Embryonic facial prominence (tissue), 1 donor: ENCODE measurements at regions not wholly inside any gene's neighbourhood (a gene's known extent, or its start where the extent isn't known, plus 50 kb on each side); places are given as distances from the start of the nearest gene placed in this dataset.
"Not testable (repeated sequence)": the region's sequence is repeated elsewhere in the genome, so short reads cannot be mapped to it uniquely, and the experiment has no call there.

Experiments
- DNase-seq: peaks from one replicate; pipeline ENCODE4 v3.0.0-alpha.2; 2016; ENCODE audit errors: extremely low spot score

DNA sequence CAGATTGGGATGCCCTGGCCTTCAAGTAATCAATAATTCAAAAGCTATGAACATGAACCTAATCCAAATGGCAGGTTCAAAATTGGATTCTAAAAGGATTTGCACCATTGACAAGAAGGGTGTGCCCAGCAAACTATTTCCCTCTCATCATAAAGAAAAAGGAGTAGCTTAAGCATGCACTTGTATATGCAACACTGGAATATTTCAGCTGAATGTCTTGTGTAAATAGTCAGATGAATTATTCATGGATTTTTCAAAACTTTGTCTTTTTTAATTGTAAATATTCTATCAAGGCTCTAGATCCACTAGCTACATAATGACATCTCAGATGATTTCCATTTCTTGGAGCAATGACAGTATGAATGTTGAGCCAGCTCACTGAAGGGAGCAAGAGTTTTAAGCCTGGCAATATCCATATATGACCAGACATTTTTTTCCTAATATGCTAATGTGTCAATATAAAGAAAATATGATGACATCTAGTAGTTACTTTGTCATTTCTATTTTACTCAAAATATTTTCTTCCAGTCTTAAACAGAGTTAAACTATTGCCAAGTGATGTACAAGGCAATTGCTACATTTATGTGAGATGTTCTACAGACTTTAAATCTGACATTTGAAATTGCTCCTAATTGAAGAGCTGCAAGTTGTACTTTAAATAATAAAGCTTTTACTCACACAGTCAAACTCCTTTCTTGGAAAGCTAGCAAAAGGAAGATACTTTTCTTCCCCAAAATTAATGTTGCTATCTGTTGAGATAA is 230.5 kb upstream of the AGTR1 start:
- no peak for DNase-seq

DNA sequence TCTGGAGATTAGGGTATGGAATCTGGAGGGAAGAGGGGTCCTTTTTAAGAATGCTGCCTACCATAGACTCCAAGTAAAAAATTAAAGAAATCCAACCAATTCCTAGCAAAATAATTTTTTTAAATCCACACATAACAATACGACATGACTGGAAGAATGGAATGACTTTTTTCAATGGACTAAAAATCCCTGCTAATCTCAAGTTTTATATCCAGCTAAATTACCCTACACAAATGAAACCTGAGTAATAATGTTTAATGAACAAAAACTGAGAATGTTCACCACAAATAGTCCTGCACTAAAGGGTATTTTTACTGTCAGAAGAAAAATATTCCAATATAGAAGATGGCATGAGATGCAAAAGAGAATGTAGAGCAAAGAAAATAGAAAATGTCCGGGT is 220.3 kb upstream of the AGTR1 start:
- no peak for DNase-seq

DNA sequence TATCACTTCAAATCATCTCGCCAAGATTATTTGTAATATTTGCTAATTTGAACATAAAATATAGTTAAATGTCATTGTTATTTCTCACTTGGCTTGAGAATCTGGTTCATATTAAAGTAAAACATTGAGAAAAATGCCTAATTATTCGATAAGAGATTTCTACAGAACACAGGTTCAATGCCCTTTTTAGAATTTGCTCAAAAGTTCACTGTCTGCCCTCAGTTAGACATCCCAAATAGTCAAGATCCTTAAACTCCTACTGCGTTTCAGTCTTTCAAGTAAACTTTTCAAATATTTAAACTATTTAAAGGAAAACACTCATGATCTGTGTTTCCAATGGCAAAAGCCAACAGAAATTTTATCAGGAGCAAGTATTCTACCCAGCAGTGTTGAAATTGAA is 204.1 kb upstream of the AGTR1 start:
- no peak for DNase-seq

DNA sequence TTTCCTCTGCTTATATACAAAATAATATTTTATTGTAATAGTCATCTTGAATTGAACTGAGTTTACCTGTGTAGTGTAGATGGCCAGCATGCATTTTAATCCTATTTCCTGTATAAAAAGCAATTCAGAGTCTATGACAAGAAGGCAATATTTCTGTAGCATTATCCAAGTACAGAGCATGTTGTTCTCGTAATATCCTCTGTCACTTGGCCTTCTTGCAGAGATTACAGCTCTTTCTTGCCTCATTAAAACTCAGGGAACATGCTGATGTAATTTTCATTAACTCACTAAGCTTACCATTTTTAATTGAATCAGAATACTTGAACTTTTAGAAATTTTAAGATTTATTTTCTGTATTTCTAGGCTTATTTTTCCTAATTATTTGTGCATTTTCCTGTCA is 203.3 kb upstream of the AGTR1 start:
- DNase-seq: no peak

DNA sequence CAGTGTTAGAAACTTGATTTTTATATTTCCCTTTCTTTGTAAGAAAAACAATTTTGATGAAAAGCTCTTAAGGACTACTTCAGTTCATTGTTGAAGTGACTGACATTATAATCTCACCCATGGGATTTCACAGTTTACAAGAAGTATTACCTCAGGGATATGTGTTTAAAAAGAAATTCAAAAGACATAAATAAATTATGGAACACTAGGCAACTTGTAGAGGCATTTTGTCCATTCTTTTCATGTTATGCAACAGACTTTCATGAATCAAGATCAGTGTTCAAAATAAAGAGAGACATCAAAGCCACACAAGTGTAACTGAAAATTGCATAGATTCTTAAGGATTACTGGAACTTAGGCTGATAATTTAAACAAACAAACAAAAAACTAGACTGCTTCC is 196.8 kb upstream of the AGTR1 start:
- DNase-seq: no peak

DNA sequence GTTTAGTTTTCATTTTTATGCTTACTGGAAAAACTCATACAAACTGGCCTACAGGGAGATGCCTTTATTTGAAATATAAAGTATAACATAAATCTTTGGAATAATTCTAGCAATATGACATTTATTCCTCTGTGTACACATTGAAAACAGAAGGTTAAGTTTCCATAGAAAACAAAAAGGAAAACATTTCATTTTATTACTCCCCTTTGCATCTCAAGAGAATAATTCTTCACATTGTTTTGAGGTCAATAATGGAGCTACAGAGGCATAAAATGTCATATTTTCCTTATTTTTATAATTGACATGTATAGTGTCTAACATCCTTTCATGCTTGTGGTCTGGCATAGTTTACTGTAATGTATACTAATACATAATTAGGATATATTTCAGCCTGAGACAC is 187.6 kb upstream of the AGTR1 start:
- DNase-seq: no peak

DNA sequence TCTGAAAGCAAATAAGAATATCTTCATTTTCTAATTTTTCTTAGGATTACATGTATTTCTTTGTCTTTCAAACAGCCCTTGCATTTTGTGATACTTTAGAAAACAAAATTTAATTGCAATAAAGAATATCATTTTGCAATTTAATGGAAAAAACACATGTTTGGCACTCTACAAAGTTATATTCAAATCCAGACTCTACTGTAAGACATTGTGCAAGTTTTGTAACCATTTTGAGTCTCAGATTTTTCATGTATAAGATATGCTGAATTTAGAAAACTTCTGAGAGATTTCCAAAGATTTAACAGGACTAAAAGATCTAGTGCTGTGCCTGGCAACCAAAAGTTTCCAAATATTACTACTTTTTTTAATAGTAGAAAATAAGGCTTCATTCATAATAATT is 187.1 kb upstream of the AGTR1 start:
- DNase-seq: no peak

DNA sequence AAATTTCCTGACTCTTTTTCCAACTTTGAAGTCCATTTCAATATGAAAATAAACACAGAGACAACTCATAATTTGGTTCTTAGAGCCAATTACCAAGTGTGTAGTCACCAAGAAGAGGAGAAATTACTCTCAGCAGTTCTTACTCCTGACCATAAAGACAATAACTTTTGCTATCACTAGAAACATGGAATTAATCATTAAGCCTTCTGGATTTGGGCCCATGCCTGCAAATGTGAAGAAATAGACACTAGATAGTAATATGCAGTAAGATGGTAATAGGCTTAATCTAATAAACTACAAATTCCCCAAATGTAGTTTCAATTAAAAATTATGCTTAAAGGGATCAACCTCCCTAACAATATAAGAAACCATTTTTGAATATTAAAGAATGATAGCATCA is 185.1 kb upstream of the AGTR1 start:
- DNase-seq: no peak

DNA sequence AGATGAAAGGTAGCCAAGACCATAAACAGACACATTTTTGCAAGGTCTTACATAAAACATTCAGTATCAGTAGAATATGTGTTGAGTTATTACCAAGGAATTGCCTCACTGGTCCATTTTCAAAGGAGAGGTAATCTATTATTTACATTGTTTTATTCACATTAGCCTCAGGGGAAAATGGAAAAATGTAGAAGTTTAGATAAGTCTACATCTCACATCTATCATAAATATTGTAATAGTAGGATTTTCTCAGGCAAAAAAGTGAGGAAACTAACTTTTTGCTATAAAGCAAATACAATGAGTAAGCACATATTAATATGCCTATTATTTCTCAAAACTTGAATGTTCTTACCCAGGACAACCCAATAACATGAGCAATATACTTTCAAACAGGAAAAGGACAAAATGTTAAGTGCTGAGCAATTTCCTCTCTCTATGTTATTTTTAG is 184.6 kb upstream of the AGTR1 start:
- no peak for DNase-seq

DNA sequence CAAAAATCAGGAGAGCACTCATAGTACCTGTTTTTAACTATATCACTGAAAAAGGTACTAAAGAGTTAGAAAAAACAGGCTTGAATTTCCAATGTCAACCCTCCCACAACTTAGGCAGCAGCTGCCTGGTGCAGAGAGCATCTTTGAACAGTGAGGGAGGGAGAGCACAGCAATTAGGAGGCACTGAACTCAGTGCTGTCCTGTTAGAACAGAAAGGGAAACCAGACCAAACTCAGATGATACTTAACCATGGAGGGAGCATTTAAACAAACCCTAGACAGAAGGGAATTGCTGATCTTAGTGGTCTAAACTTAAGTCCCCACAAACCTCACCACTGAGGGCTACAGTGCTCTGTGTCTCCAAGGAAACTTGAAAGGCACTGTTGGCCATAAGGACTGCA is 179.2 kb upstream of the AGTR1 start:
- DNase-seq: no peak

DNA sequence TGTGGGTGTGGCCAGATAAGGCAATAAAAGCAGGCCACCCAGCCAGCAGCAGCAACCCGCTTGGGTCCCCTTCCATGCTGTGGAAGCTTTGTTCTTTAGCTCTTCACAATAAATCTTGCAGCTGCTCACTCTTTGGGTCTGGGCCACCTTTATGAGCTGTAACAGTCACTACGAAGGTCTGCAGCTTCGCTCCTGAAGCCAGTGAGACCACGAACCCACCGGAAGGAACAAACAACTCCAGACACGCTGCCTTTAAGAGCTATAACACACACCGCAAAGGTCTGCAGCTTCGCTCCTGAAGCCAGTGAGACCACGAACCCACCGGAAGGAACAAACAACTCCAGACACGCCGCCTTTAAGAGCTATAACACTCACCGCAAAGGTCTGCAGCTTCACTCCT is 172.1 kb upstream of the AGTR1 start:
- DNase-seq: not testable (repeated sequence)

DNA sequence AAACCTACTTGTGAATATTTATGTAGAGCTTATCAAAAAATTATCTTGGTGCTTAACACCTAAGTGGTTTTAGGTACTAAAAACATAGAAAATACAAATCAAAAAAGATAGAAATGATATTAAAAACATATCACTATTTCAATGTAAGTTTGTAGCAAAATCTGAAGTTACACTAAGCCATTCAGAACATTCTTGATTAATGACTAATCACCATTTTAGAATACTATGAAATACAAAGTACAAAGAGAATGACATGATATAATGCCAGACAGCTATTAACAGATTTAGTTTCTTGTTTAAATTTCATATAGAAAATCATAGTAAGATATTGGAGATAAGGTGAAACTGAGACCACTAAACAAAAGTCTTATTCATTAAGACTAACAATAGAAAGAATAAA is 169.7 kb upstream of the AGTR1 start:
- no peak for DNase-seq

DNA sequence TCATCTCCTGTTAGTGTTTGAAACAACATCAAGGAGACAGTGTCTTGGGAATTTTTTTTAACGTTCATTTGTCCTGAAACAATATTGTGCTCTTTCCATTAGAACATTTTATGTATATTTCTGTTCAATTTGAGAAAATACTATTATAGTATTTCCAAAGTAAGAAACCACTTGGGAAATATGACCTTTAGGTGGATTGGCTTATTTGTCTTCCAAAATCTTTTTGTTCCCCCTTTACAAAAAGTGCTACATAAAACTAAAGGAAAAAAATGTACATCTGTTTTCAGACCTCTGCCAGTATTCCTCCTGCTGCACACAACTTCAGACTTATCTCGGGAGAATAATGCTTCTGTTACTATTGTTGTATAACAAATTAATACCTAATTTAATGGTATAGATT is 165.9 kb upstream of the AGTR1 start:
- DNase-seq: no peak

DNA sequence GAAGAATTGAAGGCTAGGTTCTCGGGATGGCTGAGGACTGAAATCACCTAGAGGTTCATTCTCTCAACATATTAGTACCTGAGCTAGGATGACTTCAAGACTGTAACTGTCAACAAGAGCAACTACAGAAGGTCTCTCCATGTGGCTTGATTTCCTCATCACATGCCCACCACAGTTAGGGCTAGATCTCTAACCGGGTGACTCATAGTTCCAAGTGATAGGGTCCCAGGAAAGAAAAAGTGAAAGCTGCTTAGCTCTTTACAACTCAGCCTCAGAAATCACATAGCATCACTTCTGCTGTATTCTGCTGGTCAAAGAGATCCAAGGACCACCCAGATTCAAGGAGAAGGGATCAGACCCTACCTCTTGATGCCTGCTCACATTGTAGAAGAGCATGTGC is 165.4 kb upstream of the AGTR1 start:
- DNase-seq: no peak

DNA sequence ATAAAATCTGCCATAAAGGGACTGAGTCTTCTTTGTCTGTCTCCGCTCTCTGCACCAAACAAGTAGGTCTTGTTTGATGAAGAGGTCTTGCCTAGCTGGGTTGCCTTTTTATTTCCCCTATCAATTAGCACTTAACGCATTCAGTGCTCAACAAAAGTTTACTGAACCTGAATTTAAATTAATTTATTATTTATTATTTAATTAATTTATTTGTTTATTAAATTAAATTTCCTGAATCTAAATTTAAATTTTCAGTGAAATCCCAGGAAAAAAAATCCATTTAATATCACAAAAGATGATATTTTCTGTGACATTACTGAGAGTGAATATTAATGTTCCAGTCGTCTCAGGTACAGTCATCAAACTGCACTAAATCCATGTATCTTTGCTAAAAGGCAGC is 164.9 kb upstream of the AGTR1 start:
- DNase-seq: no peak

DNA sequence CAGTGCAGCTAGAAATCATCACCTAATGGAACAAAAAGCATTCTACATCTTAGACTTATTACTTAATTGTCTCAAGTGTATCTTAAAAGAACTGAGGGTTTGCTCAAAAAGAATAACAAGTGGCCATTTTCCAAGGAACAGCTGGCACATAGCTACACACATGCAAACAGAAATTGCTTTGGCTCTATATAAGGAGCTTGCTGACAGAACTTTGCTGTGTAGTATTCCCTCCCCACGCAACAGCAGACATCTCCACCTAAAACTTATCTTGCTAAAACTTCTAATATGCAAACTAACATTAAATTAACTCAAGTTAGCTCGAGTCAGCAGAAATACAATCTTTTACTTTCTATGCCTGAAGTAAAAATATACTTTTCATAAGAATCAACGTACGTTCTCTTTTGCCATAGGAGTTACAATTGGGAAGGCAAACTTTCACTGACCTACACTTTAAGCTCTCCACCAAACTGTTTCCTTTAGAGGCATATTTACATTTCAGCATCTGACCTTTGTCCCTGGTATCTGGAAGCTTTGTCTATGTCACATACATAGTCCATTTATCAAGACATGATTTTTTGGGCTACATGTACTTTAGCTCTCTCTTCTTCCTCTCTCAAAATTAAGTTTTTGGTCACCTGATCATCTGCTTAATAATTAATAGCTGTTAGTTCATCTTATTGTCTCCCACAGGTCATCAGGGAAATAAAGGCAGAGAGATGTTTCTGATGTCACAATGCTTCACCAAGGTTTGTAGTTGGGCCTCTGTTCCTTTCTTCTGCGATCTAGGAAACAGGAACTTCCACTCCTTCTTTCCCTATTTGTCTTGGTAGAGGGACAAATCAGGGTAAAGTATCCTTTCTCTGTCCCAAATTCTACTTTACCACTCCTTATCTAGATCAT is 163.4 kb upstream of the AGTR1 start:
- DNase-seq: no peak

DNA sequence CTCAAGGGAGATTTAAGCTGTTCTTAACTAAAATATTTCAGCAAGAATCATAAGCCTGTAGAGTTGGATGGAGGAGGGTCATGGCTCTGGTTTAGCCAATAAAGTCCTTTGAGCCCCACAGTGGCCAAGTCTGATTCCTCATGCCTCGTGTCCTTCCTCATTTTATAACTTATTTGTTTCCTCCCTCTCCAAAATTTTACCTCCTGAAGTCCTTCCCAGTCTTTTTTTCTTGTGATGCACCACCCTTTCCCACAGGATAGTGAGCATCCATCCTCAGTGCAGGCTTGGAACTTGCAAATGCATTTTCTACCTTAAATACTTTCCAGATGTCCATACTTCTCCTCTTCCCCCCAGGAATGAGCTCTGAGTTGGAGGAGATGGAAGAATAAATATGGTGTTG is 162.7 kb upstream of the AGTR1 start:
- no peak for DNase-seq

DNA sequence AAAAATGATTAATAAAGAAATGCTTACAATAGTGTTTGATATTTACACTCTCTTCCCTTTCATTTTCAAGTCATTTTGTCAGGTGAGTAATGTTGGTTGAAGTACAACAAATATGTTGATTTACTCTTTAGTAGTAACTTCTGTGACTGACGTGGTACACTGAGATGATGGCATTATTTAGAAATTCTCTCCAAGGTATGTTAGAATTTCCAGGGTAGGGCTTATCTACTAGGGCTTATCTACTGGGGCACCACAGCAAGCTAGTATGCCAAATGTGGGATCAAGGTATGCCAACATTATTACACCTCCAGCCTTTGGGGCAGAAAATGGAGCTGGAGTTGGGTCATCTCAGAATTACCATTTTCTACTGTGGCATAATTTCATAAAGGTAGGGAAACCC is 157.4 kb upstream of the AGTR1 start:
- no peak for DNase-seq

DNA sequence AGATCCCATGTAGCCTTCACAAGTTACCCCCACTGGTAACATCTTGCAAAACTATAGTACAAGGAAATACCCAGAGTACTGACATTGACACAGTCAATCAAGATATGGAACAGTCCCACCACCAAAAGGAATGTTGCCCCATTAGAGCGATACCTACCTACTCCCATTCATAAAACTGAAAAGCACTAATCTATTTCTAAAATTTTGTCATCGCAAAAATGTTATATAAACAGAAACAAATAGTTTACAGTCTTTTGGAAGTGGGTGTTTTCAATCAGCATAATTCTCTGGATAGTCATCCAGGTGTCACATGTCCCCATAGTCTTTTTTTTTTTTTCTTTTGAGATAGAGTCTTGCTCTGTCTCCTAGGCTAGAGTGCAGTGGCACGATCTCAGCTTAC is 156.9 kb upstream of the AGTR1 start:
- no peak for DNase-seq

DNA sequence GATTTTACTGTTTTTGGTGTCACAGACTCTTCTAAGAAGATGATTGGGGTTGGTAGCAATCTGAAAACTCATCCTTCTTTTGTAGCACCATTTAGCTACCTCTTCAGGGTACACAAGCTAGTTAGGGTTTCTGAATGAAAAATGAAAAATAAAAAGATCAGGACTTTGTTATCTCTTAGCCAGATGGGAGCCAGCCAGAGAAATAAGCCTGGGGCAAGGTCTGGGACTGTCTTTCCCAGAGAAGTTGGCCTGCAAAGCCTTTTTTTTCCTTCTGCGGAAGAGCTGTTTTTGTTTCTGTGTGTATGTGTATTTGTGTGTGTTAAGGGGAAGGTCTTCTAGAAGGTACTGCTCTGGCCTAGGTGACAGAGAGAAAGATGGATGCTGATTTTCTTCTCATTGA is 150.7 kb upstream of the AGTR1 start:
- no peak for DNase-seq

DNA sequence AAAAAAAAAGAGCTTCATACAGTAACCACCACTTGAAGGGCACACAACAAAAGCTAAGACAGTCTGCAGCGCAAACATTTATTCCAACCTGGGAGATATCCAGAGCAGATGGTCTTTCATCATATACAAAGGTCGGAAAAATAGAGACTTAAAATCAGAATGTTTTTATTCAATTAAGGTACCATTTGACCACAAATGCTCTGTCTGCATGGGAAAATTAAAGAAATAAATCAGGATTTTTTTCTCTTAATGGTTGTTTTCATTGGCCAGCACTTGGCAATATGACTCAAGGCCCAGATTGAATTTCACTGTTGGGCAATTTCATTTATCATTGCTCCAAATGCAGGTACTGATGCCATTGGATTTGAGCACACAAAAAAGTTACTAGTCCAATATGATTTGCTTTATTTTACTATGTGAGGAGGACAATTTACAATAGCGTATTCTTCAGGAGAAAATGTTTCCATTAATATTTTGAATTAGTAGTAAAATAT is 145.9 kb upstream of the AGTR1 start:
- no peak for DNase-seq

DNA sequence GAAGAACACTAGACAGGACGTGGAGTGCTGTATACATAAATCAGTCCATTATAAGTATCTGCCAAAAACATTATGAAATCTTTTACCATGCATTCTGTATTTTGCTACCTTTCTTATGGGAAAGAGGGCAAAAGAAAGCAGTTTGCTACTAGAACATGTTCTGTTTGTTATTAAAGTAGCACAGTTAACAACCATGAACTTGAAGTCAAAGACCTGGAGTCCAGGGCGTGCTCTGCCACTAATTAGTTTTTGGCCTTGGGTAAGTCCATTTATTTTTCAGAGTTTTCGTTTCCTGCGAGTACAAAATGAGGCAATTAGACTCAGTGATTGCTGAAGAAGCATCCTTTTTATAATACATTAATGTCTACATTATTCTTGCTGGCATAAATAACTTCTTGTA is 143.3 kb upstream of the AGTR1 start:
- DNase-seq: no peak

DNA sequence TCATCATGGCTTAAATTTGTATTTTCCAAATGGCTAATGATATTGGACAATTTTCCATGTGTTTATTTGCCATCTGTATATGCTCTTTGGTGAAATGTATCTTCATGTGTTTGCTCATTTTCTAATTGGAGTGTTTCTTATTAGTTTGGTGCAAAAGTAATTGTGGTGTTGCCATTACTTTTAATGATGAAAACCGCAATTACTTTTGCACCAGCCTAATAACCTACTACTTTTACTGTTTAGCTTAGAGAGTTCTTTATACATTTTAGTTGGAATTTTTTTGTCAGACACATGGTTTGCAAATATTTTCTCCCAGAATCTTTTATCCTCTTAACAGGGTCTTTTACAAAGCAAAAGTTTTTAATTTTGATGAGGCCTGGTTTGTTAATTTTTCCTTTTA is 141.0 kb upstream of the AGTR1 start:
- no peak for DNase-seq
